ENCODE measurements at regions not wholly inside any gene's neighbourhood (a gene's known extent, or its start where the extent isn't known, plus 50 kb on each side); places are given as distances from the start of the nearest gene placed in this dataset.
"Not testable (repeated sequence)": the region's sequence is repeated elsewhere in the genome, so short reads cannot be mapped to it uniquely, and the experiment has no call there.

- Histone ChIP-seq H3K9me3 (ENCODE audit: low read depth) (no peaks in the 10 kb centered on the region), H3K4me1 (ENCODE audit: insufficient read depth) (peaks cover 20% of the 10 kb centered on the region), H3K36me3 (ENCODE audit: low read depth) (no peaks in the 10 kb centered on the region), H4K20me1 (ENCODE audit: insufficient read depth) (no peaks in the 10 kb centered on the region), H3K4me2 (ENCODE audit: unreplicated experiment) (no peak overlapping the region), H3K9ac (no peak overlapping the region), H3K9me2 (ENCODE audit: insufficient read depth) (no peaks in the 10 kb centered on the region), H3K27me3 (replicated peaks; ENCODE audit: insufficient read depth) (no peaks in the 10 kb centered on the region), H3K27ac (no peak overlapping the region), H3F3A (ENCODE audit: insufficient read depth) (no peaks in the 10 kb centered on the region), H3K79me2 (ENCODE audit: insufficient read depth) (no peaks in the 10 kb centered on the region), H3K4me3 (no peak overlapping the region), H2AFZ (no peak overlapping the region; the same call in 1 of the 2 replicates)
- in situ Hi-C loops (cut with MboI), result no loop called here
- DNase-seq, result no peak
- 89% methylated on average over 5 of the region's 5 CpGs for WGBS, 2 experiments (ENCODE audit: low coverage in 1 of 2, low lambda C conversion rate in 2 of 2, missing lambda C conversion rate in 2 of 2)
- TF ChIP-seq EZH2 (IDR thresholded peaks at IDR 0.05; ENCODE audit: insufficient read depth, poor library complexity, severe bottlenecking) (no peak), EZH2phosphoT487 (IDR thresholded peaks at IDR 0.05; ENCODE audit: insufficient read depth, low read depth) (no peak)
Measured at GRCh38 chr6:139879823-139880356, 505.4 kb upstream of the CITED2 start.

GRCh38 chr6:139879241-139879640 is 504.8 kb upstream of the CITED2 start:
- in situ Hi-C loops (cut with MboI); H3K9me3 ChIP-seq (ENCODE audit: low read depth); H2AFZ ChIP-seq; H3F3A ChIP-seq (ENCODE audit: insufficient read depth); H3K27ac ChIP-seq; H3K79me2 ChIP-seq (ENCODE audit: insufficient read depth); H3K27me3 ChIP-seq (replicated peaks; ENCODE audit: insufficient read depth); H4K20me1 ChIP-seq (ENCODE audit: insufficient read depth); H3K36me3 ChIP-seq (ENCODE audit: low read depth); H3K4me3 ChIP-seq; H3K4me2 ChIP-seq (ENCODE audit: unreplicated experiment); H3K9me2 ChIP-seq (ENCODE audit: insufficient read depth); H3K9ac ChIP-seq; DNase-seq: not testable (repeated sequence)
- 95 to 96% methylated on average over 12 of the region's 12 CpGs for WGBS, 2 experiments (ENCODE audit: low coverage in 1 of 2, low lambda C conversion rate in 2 of 2, missing lambda C conversion rate in 2 of 2)
- H3K4me1 ChIP-seq (ENCODE audit: insufficient read depth), result peaks cover 20% of the 10 kb centered on the region

- no peaks in the 10 kb centered on the region for H3K9me2 ChIP-seq (ENCODE audit: insufficient read depth)
- no peak overlapping the region for H2AFZ ChIP-seq
- no peaks in the 10 kb centered on the region for H4K20me1 ChIP-seq (ENCODE audit: insufficient read depth)
- no peaks in the 10 kb centered on the region for H3K36me3 ChIP-seq (ENCODE audit: low read depth)
- in situ Hi-C loops (cut with MboI), result no loop called here
- no peak overlapping the region for H3K4me3 ChIP-seq
- no peak overlapping the region for H3K4me2 ChIP-seq (ENCODE audit: unreplicated experiment)
- H3K79me2 ChIP-seq (ENCODE audit: insufficient read depth), result no peaks in the 10 kb centered on the region
- peaks cover 9% of the 10 kb centered on the region for H3K4me1 ChIP-seq (ENCODE audit: insufficient read depth)
- H3K9me3 ChIP-seq (ENCODE audit: low read depth), result no peaks in the 10 kb centered on the region
- H3F3A ChIP-seq (ENCODE audit: insufficient read depth), result no peaks in the 10 kb centered on the region
- no peak for DNase-seq
- H3K9ac ChIP-seq, result no peak overlapping the region
- 97 to 100% methylated on average over 8 of the region's 8 CpGs for WGBS, 2 experiments (ENCODE audit: low coverage in 1 of 2, low lambda C conversion rate in 2 of 2, missing lambda C conversion rate in 2 of 2)
- no peaks in the 10 kb centered on the region for H3K27me3 ChIP-seq (replicated peaks; ENCODE audit: insufficient read depth)
- no peak overlapping the region for H3K27ac ChIP-seq
- TF ChIP-seq EZH2 (IDR thresholded peaks at IDR 0.05; ENCODE audit: insufficient read depth, poor library complexity, severe bottlenecking), result no peak
- TF ChIP-seq EZH2phosphoT487 (IDR thresholded peaks at IDR 0.05; ENCODE audit: insufficient read depth, low read depth), result no peak
Measured at GRCh38 chr6:139877828-139878405, 503.5 kb upstream of the CITED2 start.

GRCh38 chr6:139872665-139873064 is 498.2 kb upstream of the CITED2 start:
- 96 to 97% methylated on average over 2 of the region's 2 CpGs for WGBS, 2 experiments (ENCODE audit: low coverage in 1 of 2, low lambda C conversion rate in 2 of 2, missing lambda C conversion rate in 2 of 2)
- no peaks in the 10 kb centered on the region for H3K79me2 ChIP-seq (ENCODE audit: insufficient read depth)
- H3K36me3 ChIP-seq (ENCODE audit: low read depth), result no peaks in the 10 kb centered on the region
- H3K9me2 ChIP-seq (ENCODE audit: insufficient read depth), result no peaks in the 10 kb centered on the region
- H3K9ac ChIP-seq, result no peak overlapping the region
- H2AFZ ChIP-seq, result no peak overlapping the region; the same call in 1 of the 2 replicates
- H3K4me3 ChIP-seq, result no peak overlapping the region
- no peaks in the 10 kb centered on the region for H3F3A ChIP-seq (ENCODE audit: insufficient read depth)
- DNase-seq, result no peak
- H4K20me1 ChIP-seq (ENCODE audit: insufficient read depth), result no peaks in the 10 kb centered on the region
- no peaks in the 10 kb centered on the region for H3K27me3 ChIP-seq (replicated peaks; ENCODE audit: insufficient read depth)
- peaks cover 7% of the 10 kb centered on the region for H3K4me1 ChIP-seq (ENCODE audit: insufficient read depth)
- H3K4me2 ChIP-seq (ENCODE audit: unreplicated experiment), result no peak overlapping the region
- no peak overlapping the region for H3K27ac ChIP-seq
- TF ChIP-seq EZH2 (IDR thresholded peaks at IDR 0.05; ENCODE audit: insufficient read depth, poor library complexity, severe bottlenecking) (no peak), EZH2phosphoT487 (IDR thresholded peaks at IDR 0.05; ENCODE audit: insufficient read depth, low read depth) (no peak)
- in situ Hi-C loops (cut with MboI), result no loop called here
- H3K9me3 ChIP-seq (ENCODE audit: low read depth), result no peaks in the 10 kb centered on the region

All from GM23248 (cell line).